GM21447 (cell line): ENCODE measurements at regions not wholly inside any gene's neighbourhood (a gene's known extent, or its start where the extent isn't known, plus 50 kb on each side); places are given as distances from the start of the nearest gene placed in this dataset.

Source experiments
- ATAC-seq: cut with Tn5 transposase; IDR thresholded peaks from one replicate; pipeline ENCODE4 v1.9.1; 2021; ENCODE audit not compliant: unreplicated experiment

- no peak for ATAC-seq
These were observed 429.5 kb upstream of the TNP1 start for GRCh38 chr2:217289177-217289906.

DNA sequence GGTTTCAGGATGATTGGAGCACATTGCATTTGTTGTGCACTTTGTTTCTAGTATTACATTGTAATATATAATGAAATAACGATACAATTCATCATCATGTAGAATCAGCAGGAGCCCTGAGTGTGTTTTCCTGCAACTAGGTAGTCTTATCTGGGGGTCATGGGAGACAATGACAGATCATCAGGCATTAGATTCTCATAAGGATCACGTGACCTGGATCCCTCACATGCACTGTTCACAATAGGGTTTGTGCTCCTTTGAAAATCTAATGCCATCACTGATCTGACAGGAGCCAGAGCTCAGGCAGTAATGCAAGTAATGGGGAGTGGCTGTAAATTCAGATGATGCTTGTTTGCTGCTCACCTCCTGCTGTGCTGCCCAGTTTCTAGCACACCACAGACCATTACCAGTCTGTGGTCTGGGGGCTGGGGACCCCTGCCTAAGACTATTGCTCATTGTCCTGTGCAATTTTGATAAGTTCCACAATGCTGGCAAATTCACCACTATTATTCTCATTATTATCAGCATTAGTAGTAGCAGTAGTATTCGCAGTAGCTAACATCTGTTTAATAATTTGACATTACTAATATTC lies 428.7 kb upstream of the TNP1 start:
- ATAC-seq: no peak

- ATAC-seq: no peak
These were observed 427.0 kb upstream of the TNP1 start for GRCh38 chr2:217286833-217287232.

GRCh38 chr2:217285926-217286325 lies 426.1 kb upstream of the TNP1 start:
- ATAC-seq: no peak

DNA sequence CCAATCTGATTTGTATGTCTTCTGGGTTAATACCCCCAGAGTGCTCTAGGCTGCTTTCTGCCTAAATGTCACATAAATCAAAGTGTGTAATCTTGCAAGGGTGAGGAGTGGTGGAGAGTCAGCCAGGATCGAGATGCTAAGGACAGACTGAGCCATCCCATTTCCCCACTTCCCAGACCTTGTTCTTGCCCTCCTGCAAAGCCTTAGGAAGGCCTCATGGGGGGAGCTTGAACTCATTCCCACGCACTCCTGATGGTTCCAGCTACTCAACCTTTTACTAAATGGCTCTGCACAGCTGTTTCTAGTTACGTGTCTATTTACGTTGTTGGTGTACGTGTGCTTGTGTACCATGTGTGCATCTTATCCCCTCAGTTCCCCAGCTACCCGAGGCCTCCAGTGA lies 423.6 kb upstream of the TNP1 start:
- ATAC-seq: no peak

DNA sequence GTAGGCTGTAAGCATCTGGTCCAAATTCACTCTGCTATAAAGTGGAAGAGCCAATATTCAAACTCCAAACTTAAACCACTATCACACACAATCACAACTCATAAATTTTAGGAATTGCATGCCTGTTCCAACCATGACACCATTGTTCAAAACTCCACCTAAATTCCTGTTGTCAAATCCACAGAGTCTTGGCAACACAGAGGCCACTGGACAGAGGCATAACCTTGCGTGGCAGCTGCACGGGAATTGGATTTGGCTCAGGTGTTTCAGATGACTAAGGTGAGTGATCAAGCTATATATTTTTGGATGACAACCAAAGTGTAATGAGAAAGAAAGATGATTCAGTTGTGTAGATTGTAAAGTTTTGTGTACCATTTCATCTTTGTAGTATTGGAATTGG lies 422.7 kb upstream of the TNP1 start:
- ATAC-seq: no peak

- no peak for ATAC-seq
These were observed 419.7 kb upstream of the TNP1 start for GRCh38 chr2:217279556-217279955.

DNA sequence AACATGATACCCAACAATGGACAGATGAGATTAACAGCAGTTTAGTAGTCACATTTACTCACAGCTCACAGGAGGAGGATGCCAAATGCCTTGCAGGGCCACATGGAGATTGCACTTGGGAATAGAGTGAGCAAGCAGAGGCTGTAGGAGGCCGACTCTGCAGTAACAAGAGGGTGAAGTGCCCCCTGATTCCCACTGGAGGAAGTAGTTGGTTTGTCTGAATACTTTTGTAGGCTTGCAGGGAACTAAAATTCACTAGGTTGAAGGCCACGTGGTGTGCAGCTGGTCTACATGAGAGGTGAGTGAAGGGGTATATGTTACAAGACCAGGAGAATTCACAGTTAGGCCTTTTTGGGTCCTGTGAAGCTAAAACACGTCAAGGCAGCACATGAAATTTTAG lies 419.3 kb upstream of the TNP1 start:
- no peak for ATAC-seq

DNA sequence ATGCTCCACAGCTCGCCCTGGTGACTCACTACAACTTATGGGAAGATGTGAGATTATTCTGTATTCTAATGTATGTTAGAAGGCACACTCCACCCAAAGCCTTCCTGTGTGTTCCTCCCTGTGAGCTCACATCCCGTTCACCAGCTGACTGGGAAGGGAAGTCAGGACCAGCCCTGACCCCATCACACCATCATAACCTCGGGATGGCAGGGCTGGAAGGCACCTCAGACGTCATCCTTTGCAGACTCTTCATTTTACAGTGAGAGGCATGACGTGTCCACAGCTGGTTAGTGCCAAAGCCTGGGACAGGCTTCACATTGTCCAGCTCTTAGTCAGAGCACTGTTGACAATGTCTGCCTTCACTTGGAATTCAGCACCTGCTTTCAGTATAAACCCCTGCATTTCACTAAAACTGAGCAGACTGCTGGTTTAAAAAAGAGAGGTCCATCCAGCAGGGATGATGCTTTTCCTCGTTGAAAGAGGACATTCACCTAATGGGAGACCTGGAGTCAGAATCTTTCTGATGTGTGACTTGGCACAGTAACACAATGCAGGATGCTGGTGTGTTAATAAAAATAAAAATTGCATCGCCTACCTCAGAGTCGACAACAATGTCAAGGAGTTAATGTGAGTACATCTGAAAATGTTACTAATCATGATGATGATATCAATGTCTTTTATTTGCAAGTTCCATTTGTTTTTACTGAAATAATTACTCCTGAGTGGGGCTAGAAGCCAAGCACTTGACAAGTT lies 418.0 kb upstream of the TNP1 start:
- ATAC-seq: no peak

GRCh38 chr2:217276433-217276832 lies 416.6 kb upstream of the TNP1 start:
- ATAC-seq: no peak

DNA sequence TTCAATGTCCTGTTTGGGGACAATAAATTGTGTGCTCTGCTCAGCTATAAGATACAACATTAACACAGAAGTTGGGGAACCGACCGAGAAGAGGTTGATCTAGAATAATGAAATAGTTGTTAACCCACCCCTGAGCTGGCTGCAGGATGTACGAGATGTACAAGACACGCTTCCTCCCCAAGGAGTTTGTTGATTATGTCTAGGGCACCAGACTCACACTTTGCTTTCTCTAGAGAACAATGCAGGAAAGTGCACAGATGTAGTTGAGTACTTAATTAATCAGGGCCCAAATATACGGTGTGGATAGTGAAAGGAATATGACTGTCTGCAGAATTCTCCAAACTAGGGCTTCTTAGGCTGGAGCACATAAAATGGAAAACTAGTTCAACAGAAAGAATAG lies 415.2 kb upstream of the TNP1 start:
- ATAC-seq: no peak

- no peak for ATAC-seq
These were observed 414.7 kb upstream of the TNP1 start for GRCh38 chr2:217274578-217274977.

GRCh38 chr2:217273851-217274250 lies 414.0 kb upstream of the TNP1 start:
- no peak for ATAC-seq

DNA sequence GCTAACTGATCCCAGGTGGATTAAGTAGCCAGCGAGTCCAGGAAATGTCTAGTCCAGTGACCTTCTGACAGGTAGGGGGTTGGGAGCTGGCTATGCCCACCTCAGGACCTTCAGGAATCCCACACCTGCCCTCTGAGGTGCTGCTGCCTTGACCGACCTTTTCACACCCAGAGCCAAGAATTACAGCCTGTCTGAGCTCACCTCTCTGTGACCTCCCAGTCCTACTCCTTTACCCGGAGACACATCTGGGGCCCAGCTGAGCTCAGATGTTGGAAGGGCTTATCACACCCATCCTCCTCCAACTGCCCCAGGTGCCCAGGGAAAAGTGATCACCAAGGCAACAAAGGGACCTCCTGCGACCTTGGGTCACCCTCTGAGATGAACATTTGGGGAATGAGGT lies 413.3 kb upstream of the TNP1 start:
- ATAC-seq: no peak

- ATAC-seq: no peak
These were observed 411.9 kb upstream of the TNP1 start for GRCh38 chr2:217271813-217272212.

- no peak for ATAC-seq
These were observed 410.7 kb upstream of the TNP1 start for GRCh38 chr2:217270485-217271121.

DNA sequence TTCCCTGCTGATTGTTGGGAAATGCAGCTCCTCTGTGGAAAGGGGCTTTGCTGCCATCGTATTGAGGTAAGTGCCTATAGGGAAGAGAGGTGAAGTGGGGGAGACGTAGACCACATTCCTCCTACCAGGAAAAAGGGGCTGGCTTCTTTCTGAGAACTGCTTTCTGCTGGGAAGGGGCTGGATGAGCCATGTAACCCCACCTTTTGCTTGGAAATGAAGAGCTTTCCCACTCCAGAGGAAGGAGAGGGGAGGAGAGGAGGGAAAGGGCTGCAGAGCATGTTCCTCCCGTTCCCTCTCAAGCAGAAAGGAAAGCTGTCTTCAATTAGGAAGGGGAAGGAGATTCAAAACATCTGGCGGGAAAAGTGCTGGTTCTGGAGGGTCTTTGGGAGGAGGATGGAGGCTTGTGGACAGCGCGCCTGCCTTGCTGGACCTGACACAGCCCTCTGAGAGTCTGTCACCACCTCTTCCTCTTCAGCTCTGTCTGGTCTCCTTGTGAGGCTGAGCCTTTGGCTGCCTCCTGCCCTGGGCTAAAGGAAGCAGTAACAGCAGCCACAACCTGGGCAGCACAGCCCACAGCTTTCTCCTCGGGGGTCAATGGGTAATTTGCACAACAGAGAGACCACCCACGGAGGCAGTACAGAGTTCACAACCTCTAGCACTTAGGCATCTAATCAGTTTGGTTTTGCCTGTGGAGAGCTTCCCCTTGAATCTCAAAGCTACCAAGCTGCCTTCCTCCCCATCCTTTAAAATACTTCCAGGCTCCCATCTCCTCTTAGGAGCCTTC lies 410.0 kb upstream of the TNP1 start:
- ATAC-seq: no peak

DNA sequence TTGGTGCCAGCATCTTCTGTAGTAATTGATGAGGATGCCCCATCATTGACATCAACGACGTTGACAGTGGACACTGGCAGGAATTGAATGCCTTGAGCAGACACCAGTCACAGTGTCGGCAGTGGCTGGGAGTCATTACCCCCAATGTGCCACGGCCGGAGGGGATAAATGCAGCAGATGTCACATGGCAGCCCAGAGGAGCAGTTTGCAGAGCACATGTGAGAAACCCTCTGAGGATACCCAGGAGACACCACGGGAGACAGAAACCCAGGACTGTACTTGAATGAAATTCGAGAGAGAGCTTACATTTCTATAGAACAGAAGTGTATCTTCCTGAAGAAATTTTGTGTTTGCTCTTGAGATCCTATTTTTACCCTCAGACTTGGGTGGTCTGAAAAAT lies 409.1 kb upstream of the TNP1 start:
- no peak for ATAC-seq

- no peak for ATAC-seq
These were observed 407.9 kb upstream of the TNP1 start for GRCh38 chr2:217267758-217268157.

- ATAC-seq: no peak
These were observed 403.9 kb upstream of the TNP1 start for GRCh38 chr2:217263756-217264155.

- ATAC-seq: no peak
These were observed 403.0 kb upstream of the TNP1 start for GRCh38 chr2:217262911-217263310.
